ENCODE measurements at regions not wholly inside any gene's neighbourhood (a gene's known extent, or its start where the extent isn't known, plus 50 kb on each side); places are given as distances from the start of the nearest gene placed in this dataset.

DNA sequence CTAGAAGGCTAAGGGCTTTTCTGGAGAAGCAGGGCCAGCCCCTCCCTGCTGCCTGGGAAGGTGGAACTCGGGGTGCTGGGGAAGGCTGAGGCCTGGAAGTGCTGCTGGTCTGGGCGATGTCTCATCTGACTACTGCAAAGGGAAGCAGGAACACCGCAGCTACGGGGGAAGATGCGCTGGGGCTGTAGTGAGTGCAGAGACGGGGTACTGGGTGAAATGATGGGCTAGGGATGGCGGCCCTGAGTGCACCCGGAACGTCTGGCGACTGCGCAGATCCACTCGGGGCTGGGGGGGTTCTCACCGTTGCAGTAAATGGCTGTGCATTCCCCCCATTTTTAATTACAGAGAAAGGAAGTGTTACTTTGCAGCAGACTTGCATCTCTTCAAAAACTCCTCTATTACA is 195.4 kb upstream of the ADARB2 start:
- Histone ChIP-seq H3K27ac (replicated peaks) (no peak overlapping the region), H3K36me3 (no peaks in the 10 kb centered on the region), H3K4me1 (no peaks in the 10 kb centered on the region), H3K27me3 (ENCODE audit: low read depth) (peaks cover 21% of the 10 kb centered on the region), H3K9me3 (replicated peaks) (no peaks in the 10 kb centered on the region), H3K4me3 (no peak overlapping the region)
- no peak for DNase-seq
- no peak for TF ChIP-seq CTCF (IDR thresholded peaks at IDR 0.05; ENCODE audit: borderline replicate concordance)
- intact Hi-C loops (cut with micrococcal nuclease) = no loop called here

- DNase-seq = no peak
- intact Hi-C loops (cut with micrococcal nuclease) = no loop called here
- H3K27me3 ChIP-seq (ENCODE audit: low read depth) = peaks cover 21% of the 10 kb centered on the region
- no peaks in the 10 kb centered on the region for H3K4me1 ChIP-seq
- no peak overlapping the region for H3K27ac ChIP-seq (replicated peaks)
- no peaks in the 10 kb centered on the region for H3K36me3 ChIP-seq
- no peak overlapping the region for H3K4me3 ChIP-seq
- H3K9me3 ChIP-seq (replicated peaks) = no peaks in the 10 kb centered on the region
- no peak for TF ChIP-seq CTCF (IDR thresholded peaks at IDR 0.05; ENCODE audit: borderline replicate concordance)
Measured at GRCh38 chr10:1928606-1929005, 191.3 kb upstream of the ADARB2 start.

DNA sequence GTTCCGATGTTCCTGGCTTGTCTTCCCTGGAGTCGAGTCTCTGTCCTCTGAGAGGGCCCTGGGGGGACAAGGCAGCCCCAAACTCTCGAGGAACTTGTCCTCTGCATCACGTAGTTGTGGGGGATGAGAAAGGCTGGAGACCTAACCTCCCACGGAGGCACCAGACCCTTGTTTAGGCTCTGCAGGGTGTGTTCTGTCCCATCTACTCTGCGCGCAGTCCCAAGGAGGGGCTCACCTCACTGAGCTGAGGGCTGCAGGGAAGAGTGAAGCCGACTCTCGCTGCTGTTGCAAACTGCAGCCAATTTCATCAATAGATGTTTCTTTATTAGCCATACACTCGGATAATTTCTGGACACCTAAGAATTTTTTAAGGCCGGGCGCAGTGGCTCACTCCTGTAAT is 186.7 kb upstream of the ADARB2 start:
- Histone ChIP-seq H3K36me3 (no peaks in the 10 kb centered on the region), H3K9me3 (replicated peaks) (no peaks in the 10 kb centered on the region), H3K4me1 (no peaks in the 10 kb centered on the region), H3K27me3 (ENCODE audit: low read depth) (no peaks in the 10 kb centered on the region), H3K27ac (replicated peaks) (no peak overlapping the region), H3K4me3 (no peak overlapping the region)
- intact Hi-C loops (cut with micrococcal nuclease) = no loop called here
- no peak for DNase-seq
- TF ChIP-seq CTCF (IDR thresholded peaks at IDR 0.05; ENCODE audit: borderline replicate concordance) = no peak

DNA sequence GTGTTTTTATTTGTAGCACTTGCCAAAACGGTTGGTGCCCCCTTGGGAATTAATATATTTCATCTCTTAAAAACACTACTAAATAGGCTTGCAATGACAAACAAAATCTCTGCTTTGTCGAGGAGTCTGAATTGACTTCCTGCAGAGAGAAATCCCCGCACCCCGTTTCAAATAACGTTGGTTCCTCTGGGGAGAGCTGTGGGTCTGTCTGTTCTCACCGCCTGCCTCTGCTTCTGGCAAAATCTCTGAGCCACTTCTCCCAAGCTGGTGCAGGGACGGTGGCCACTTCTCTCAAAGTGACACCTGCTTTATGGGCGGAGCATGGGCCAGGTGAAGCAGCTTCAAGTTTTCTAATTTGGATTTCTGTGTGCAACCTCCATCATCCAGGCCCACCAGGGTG is 186.3 kb upstream of the ADARB2 start:
- H3K4me1 ChIP-seq = no peaks in the 10 kb centered on the region
- H3K27me3 ChIP-seq (ENCODE audit: low read depth) = no peaks in the 10 kb centered on the region
- no peak for TF ChIP-seq CTCF (IDR thresholded peaks at IDR 0.05; ENCODE audit: borderline replicate concordance)
- H3K9me3 ChIP-seq (replicated peaks) = no peaks in the 10 kb centered on the region
- no peak overlapping the region for H3K4me3 ChIP-seq
- intact Hi-C loops (cut with micrococcal nuclease) = no loop called here
- no peak overlapping the region for H3K27ac ChIP-seq (replicated peaks)
- no peak for DNase-seq
- H3K36me3 ChIP-seq = no peaks in the 10 kb centered on the region

GRCh38 chr10:1920941-1921340 is 183.6 kb upstream of the ADARB2 start:
- H3K27me3 ChIP-seq (ENCODE audit: low read depth) = no peaks in the 10 kb centered on the region
- no peaks in the 10 kb centered on the region for H3K9me3 ChIP-seq (replicated peaks)
- no peaks in the 10 kb centered on the region for H3K36me3 ChIP-seq
- H3K27ac ChIP-seq (replicated peaks) = no peak overlapping the region
- no peak for DNase-seq
- intact Hi-C loops (cut with micrococcal nuclease) = no loop called here
- no peak for TF ChIP-seq CTCF (IDR thresholded peaks at IDR 0.05; ENCODE audit: borderline replicate concordance)
- H3K4me1 ChIP-seq = no peaks in the 10 kb centered on the region
- H3K4me3 ChIP-seq = no peak overlapping the region

- Histone ChIP-seq H3K27ac (replicated peaks) (no peak overlapping the region), H3K9me3 (replicated peaks) (no peaks in the 10 kb centered on the region)
- no peak for DNase-seq
Measured at GRCh38 chr10:1920127-1920526, 182.8 kb upstream of the ADARB2 start.

More at GRCh38 chr10:1920127-1920526, 182.8 kb upstream of the ADARB2 start:
- TF ChIP-seq CTCF (IDR thresholded peaks at IDR 0.05; ENCODE audit: borderline replicate concordance) = no peak
- Histone ChIP-seq H3K36me3 (no peaks in the 10 kb centered on the region), H3K4me3 (no peak overlapping the region), H3K27me3 (ENCODE audit: low read depth) (no peaks in the 10 kb centered on the region), H3K4me1 (no peaks in the 10 kb centered on the region)
- intact Hi-C loops (cut with micrococcal nuclease) = no loop called here

Data from left ventricle myocardium inferior (tissue), 1 donor.